ENCODE measurements at regions not wholly inside any gene's neighbourhood (a gene's known extent, or its start where the extent isn't known, plus 50 kb on each side); places are given as distances from the start of the nearest gene placed in this dataset.

DNA sequence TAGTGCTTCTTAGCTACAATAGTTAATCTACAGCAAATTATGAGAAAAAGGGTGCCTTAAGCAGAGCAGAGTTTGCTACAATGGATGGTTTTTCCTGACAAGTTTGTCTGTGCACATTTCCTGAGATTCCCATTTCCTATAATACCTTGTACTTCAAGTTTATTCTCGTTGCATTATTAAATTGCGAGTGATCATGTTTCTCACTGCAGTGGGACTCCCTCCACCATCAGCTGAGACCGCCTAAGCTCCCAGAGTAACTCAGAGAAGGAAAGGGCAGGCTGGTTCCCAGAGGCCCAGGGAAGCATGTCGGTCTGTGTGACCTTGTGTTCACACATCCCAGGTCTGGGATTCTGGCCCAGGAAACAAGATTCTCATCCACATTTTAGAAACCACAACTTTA, 162.1 kb downstream of the ARL4C start:
- Histone ChIP-seq H2BK5ac (ENCODE audit: insufficient read length, low read length) (no peak overlapping the region), H4K20me1 (ENCODE audit: control insufficient read depth, insufficient read depth, insufficient read length) (peaks cover 3% of the 10 kb centered on the region), H3K79me2 (ENCODE audit: insufficient read depth, low read length) (no peaks in the 10 kb centered on the region), H2BK20ac (ENCODE audit: low read depth, low read length, poor library complexity, severe bottlenecking) (no peak overlapping the region), H3K4me2 (ENCODE audit: insufficient read depth, insufficient read length, low read length) (no peak overlapping the region), H4K91ac (ENCODE audit: insufficient read length, low read depth, low read length) (no peak overlapping the region), H3K9ac (ENCODE audit: extremely low read depth, insufficient read length, low read length) (no peak overlapping the region), H3K4me1 (ENCODE audit: insufficient read depth, low read length) (no peaks in the 10 kb centered on the region), H2BK15ac (ENCODE audit: low read depth, low read length) (no peak overlapping the region), H3K18ac (ENCODE audit: insufficient read length, low read depth, low read length) (no peak overlapping the region), H4K5ac (ENCODE audit: insufficient read length, low read depth, low read length) (no peak overlapping the region), H2AK5ac (ENCODE audit: insufficient read length, low read length) (no peak overlapping the region), H3T11ph (ENCODE audit: low read length) (peak overlapping the region; percentile 63), H3K27ac (ENCODE audit: insufficient read length, low read depth, low read length) (no peak overlapping the region), H3K9me3 (ENCODE audit: control insufficient read depth, low read depth, low read length) (no peaks in the 10 kb centered on the region), H3K79me1 (ENCODE audit: insufficient read depth, low read depth, low read length, poor library complexity, severe bottlenecking) (no peaks in the 10 kb centered on the region), H2BK120ac (ENCODE audit: low read depth, low read length, poor library complexity, severe bottlenecking) (no peak overlapping the region), H3K4ac (ENCODE audit: low read depth, low read length) (no peak overlapping the region), H3K23me2 (ENCODE audit: insufficient read length, low read depth, low read length, poor library complexity, severe bottlenecking) (no peaks in the 10 kb centered on the region), H3K14ac (ENCODE audit: insufficient read depth, low read length) (no peak overlapping the region), H3K56ac (ENCODE audit: insufficient read length, low read depth, low read length) (no peak overlapping the region), H2AFZ (ENCODE audit: low read length) (no peak overlapping the region), H3K27me3 (ENCODE audit: insufficient read depth, low read length) (no peaks in the 10 kb centered on the region), H3K23ac (ENCODE audit: insufficient read length, low read depth, low read length) (no peak overlapping the region), H4K8ac (replicated peaks; ENCODE audit: insufficient read length, low read depth, low read length) (no peak overlapping the region), H2BK12ac (ENCODE audit: insufficient read length, low read depth, low read length) (no peak overlapping the region)
- Mint-ChIP-seq H3K4me1 (peaks cover 21 to 31% of the 10 kb centered on the region in 2 experiments), H3K4me3 (no peak overlapping the region; a peak in 1 of 5 replicates), H3K27ac (no peak overlapping the region), H3K36me3 (ENCODE audit: insufficient read depth in 1 of 3, low read depth in 3 of 3) (no peaks in the 10 kb centered on the region), H3K27me3 (ENCODE audit: low read depth) (peaks cover 13% of the 10 kb centered on the region), H3K9me3 (0 out of 5 replicates have a peak, but pooled peaks cover 0 to 2% of the 10 kb centered on the region in 2 experiments)
- TF ChIP-seq, protein P1, sequence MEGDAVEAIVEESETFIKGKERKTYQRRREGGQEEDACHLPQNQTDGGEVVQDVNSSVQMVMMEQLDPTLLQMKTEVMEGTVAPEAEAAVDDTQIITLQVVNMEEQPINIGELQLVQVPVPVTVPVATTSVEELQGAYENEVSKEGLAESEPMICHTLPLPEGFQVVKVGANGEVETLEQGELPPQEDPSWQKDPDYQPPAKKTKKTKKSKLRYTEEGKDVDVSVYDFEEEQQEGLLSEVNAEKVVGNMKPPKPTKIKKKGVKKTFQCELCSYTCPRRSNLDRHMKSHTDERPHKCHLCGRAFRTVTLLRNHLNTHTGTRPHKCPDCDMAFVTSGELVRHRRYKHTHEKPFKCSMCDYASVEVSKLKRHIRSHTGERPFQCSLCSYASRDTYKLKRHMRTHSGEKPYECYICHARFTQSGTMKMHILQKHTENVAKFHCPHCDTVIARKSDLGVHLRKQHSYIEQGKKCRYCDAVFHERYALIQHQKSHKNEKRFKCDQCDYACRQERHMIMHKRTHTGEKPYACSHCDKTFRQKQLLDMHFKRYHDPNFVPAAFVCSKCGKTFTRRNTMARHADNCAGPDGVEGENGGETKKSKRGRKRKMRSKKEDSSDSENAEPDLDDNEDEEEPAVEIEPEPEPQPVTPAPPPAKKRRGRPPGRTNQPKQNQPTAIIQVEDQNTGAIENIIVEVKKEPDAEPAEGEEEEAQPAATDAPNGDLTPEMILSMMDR (conservative IDR thresholded peaks at IDR 0.05) = no peak
- no peak for DNase-seq
- WGBS (ENCODE audit: extremely low coverage, insufficient read length, low lambda C conversion rate) = no CpG with 5 or more reads among the region's 4 CpGs

All from H9 (cell line).